HCT116 (cell line): ENCODE measurements at regions not wholly inside any gene's neighbourhood (a gene's known extent, or its start where the extent isn't known, plus 50 kb on each side); places are given as distances from the start of the nearest gene placed in this dataset.

Experiments
- ATAC-seq: fragments of 200-7000 bp; cut with Tn5 transposase; 2 replicates; pipeline ENCODE4 v1.9.1; 2020; ENCODE audit warnings: mild to moderate bottlenecking, moderate library complexity
- BruUV-seq: library from RNA; stranded (reverse); fragments of 400-500 nt; replicated peaks from 2 replicates; lab custom pipeline; 2021; lab: Mats Ljungman, UMichigan
- CTCF ChIA-PET: fragments of 300-600 bp; sonication (Branson Sonifier 250); formaldehyde crosslinking; loops from one replicate; lab custom pipeline; 2021; ENCODE audit warnings: antibody characterized with exemption; lab: Charles Lee
- POLR2A ChIA-PET: fragments of 300-600, 350-600 bp; sonication (Branson Sonifier 250); formaldehyde crosslinking; loops from one replicate; lab custom pipeline; 2021; ENCODE audit warnings: antibody characterized with exemption; lab: Charles Lee
- RAD21 ChIA-PET, 2 experiments: fragments of 300-600 bp; sonication (Branson Sonifier 250); formaldehyde crosslinking; loops; one replicate each; lab custom pipeline; 2023; ENCODE audit warnings: low total read pairs in 2 of 2; ENCODE audit not compliant: uncharacterized antibody in 2 of 2, unreplicated experiment in 2 of 2, low non-redundant PET in 1 of 2; lab: Charles Lee
- DNase-seq: peaks from one replicate; pipeline ENCODE4 v3.0.0-alpha.2; 2010; ENCODE audit warnings: low read depth, low spot score
- H2AFZ ChIP-seq: fragments of 200-600 bp; shearing (Covaris generic), sonication (generic); 2 replicates; pipeline ENCODE4 v1.6.1; 2017; ENCODE audit warnings: low read depth, mixed run types, mixed read lengths, antibody characterized with exemption, low read length; ENCODE audit not compliant: poor library complexity, severe bottlenecking
- H3K27ac ChIP-seq: 2 replicates; pipeline ENCODE4 v1.5.1; 2012; ENCODE audit warnings: low read depth, low read length
- H3K27me3 ChIP-seq: fragments of 200-600 bp; sonication (generic); 2 replicates; pipeline ENCODE4 v1.6.1; 2016; ENCODE audit warnings: mixed run types, low read length, mixed read lengths; ENCODE audit not compliant: insufficient read depth
- H3K36me3 ChIP-seq, 2 experiments: fragments of 200-500 bp in 1 of 2; fragments of 200-600 bp in 1 of 2; sonication (Bioruptor generic) in 1 of 2; sonication (generic) in 1 of 2; 2 replicates each; pipeline versions ENCODE4 v1.5.1 to v1.6.1; 2014 to 2016; ENCODE audit warnings: low read length in 2 of 2, inconsistent platforms in 1 of 2, mixed read lengths in 1 of 2, mixed run types in 1 of 2; ENCODE audit not compliant: insufficient read depth in 2 of 2, control insufficient read depth in 1 of 2
- H3K4me1 ChIP-seq, 2 experiments: fragments of 200-600 bp in 1 of 2; sonication (generic) in 1 of 2; 2 replicates each; pipeline versions ENCODE4 v1.5.1 to v1.6.1; 2012 to 2017; ENCODE audit warnings: low read length in 2 of 2, inconsistent platforms in 1 of 2, mild to moderate bottlenecking in 1 of 2, mixed read lengths in 1 of 2, mixed run types in 1 of 2, moderate library complexity in 1 of 2; ENCODE audit not compliant: insufficient read depth in 2 of 2, control insufficient read depth in 1 of 2
- H3K4me2 ChIP-seq: fragments of 200-600 bp; sonication (generic); 2 replicates; pipeline ENCODE4 v1.6.1; 2017; ENCODE audit warnings: mixed run types, low read length, mixed read lengths
- H3K4me3 ChIP-seq, 2 experiments: fragments of 200-600 bp in 1 of 2; sonication (generic) in 1 of 2; replicated peaks in 1 of 2; 2 replicates each; pipeline ENCODE4 v1.5.1; 2011 to 2016; ENCODE audit warnings: low read length in 2 of 2, control low read depth in 1 of 2, low read depth in 1 of 2, mild to moderate bottlenecking in 1 of 2, mixed read lengths in 1 of 2, mixed run types in 1 of 2
- H3K79me2 ChIP-seq: fragments of 200-600 bp; sonication (generic); 2 replicates; pipeline ENCODE4 v1.6.1; 2017; ENCODE audit warnings: mild to moderate bottlenecking, mixed run types, low read length, moderate library complexity, mixed read lengths; ENCODE audit not compliant: insufficient read depth
- H3K9ac ChIP-seq: fragments of 200-600 bp; sonication (generic); 2 replicates; pipeline ENCODE4 v1.6.1; 2016; ENCODE audit warnings: low read length, mixed read lengths
- H3K9me2 ChIP-seq: fragments of 200-600 bp; sonication (generic), shearing (Covaris generic); 2 replicates; pipeline ENCODE4 v1.6.1; 2017; ENCODE audit warnings: mixed run types, mild to moderate bottlenecking, moderate library complexity; ENCODE audit not compliant: insufficient read depth
- H3K9me3 ChIP-seq, 2 experiments: fragments of 200-500 bp in 1 of 2; fragments of 200-600 bp in 1 of 2; sonication (Bioruptor generic) in 1 of 2; sonication (generic) in 1 of 2; 2 replicates each; pipeline ENCODE4 v1.6.1; 2014 to 2017; ENCODE audit warnings: low read length in 2 of 2, mixed read lengths in 2 of 2, inconsistent platforms in 1 of 2, low read depth in 1 of 2, mild to moderate bottlenecking in 1 of 2, mixed run types in 1 of 2, moderate library complexity in 1 of 2; ENCODE audit not compliant: control insufficient read depth in 1 of 2, insufficient read depth in 1 of 2
- H4K20me1 ChIP-seq: fragments of 200-600 bp; sonication (generic), shearing (Covaris generic); 2 replicates; pipeline ENCODE4 v1.6.1; 2017; ENCODE audit warnings: mixed run types, mild to moderate bottlenecking, moderate library complexity; ENCODE audit not compliant: insufficient read depth
- ELF1 ChIP-seq: IDR thresholded peaks from 2 replicates; pipeline ENCODE4 v1.6.1; 2012; ENCODE audit warnings: low read depth, borderline replicate concordance
- EZH2phosphoT487 ChIP-seq: fragments of 200-600 bp; IDR thresholded peaks from 2 replicates; pipeline ENCODE4 v1.6.1; 2018; ENCODE audit warnings: antibody characterized with exemption, borderline replicate concordance
- FOSL1 ChIP-seq: IDR thresholded peaks from 2 replicates; pipeline ENCODE4 v1.6.1; 2012; ENCODE audit warnings: low read depth
- RAD21 ChIP-seq: IDR thresholded peaks from 2 replicates; pipeline ENCODE4 v1.6.1; 2012; ENCODE audit warnings: low read depth, mild to moderate bottlenecking
- REST ChIP-seq: IDR thresholded peaks from 2 replicates; pipeline ENCODE4 v1.6.1; 2012; ENCODE audit warnings: low read depth
- SRF ChIP-seq: IDR thresholded peaks from 2 replicates; pipeline ENCODE4 v1.6.1; 2012; ENCODE audit warnings: low read depth
- ZFX ChIP-seq: fragments of 450-650 bp; IDR thresholded peaks from 2 replicates; pipeline ENCODE4 v1.6.1; 2017
- ZNF274 ChIP-seq: fragments of 200-500 bp; sonication (Bioruptor generic); IDR thresholded peaks from 2 replicates; pipeline ENCODE4 v1.6.1; 2014; ENCODE audit warnings: mild to moderate bottlenecking, low read depth, low read length, inconsistent platforms
- intact Hi-C: fragments of 100-400 bp; cut with micrococcal nuclease; formaldehyde crosslinking; loops from 2 replicates; pipeline ENCODE4 v1.10.0; 2022

GRCh38 chr11:110003426-110003825, 89.8 kb upstream of the ZC3H12C start:
- CTCF ChIA-PET: no interaction called here
- BruUV-seq: no TSS peak
- Histone ChIP-seq H3K9ac (no peak overlapping the region), H3K9me3 (no peaks in the 10 kb centered on the region)
- no peak for TF ChIP-seq SRF
- TF ChIP-seq EZH2phosphoT487: no peak
- no peak for TF ChIP-seq ZFX
- TF ChIP-seq REST: no peak
- TF ChIP-seq ELF1: no peak
- no peak for TF ChIP-seq RAD21
- no peak for TF ChIP-seq ZNF274
- TF ChIP-seq FOSL1: no peak
- TF ChIP-seq, all 23 proteins: peak for 0
- no peak for DNase-seq
- no peak overlapping the region for H3K27ac ChIP-seq
- intact Hi-C loops: no loop called here
- ChIA-PET POLR2A (no interaction called here), RAD21 (no interaction called here)
- H3K9me2 ChIP-seq: no peaks in the 10 kb centered on the region
- no peak for ATAC-seq
- H3K4me2 ChIP-seq: no peak overlapping the region
- H4K20me1 ChIP-seq: no peaks in the 10 kb centered on the region
- no peaks in the 10 kb centered on the region for H3K79me2 ChIP-seq
- no peaks in the 10 kb centered on the region for H3K36me3 ChIP-seq
- peaks cover 0 to 12% of the 10 kb centered on the region in 2 experiments; a peak in 2 of 4 replicates for H3K4me1 ChIP-seq
- H3K4me3 ChIP-seq: no peak overlapping the region
- H2AFZ ChIP-seq: no peak overlapping the region
- no peaks in the 10 kb centered on the region for H3K27me3 ChIP-seq
